ENCODE measurements at regions not wholly inside any gene's neighbourhood (a gene's known extent, or its start where the extent isn't known, plus 50 kb on each side); places are given as distances from the start of the nearest gene placed in this dataset.
"Not testable (repeated sequence)": the region's sequence is repeated elsewhere in the genome, so short reads cannot be mapped to it uniquely, and the experiment has no call there.

DNA sequence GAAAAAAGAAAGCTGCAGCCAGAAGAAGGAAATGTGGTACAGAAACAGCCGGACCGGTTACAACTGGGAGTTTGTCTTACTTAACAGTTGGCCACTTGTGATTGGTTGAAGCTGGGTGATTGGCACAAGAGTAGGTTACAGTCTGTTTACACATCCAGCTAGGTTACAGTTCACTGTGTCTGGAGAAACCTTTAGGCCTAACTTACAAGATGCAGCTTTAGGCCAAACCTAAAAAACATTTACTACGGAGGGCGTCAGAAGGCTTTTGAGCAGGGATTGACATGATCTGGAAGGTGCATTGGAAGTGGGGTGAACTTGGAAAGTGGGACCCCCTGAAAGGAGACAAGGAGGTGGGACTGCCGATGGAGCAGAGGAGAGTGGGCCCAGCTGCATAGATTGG is 122.3 kb downstream of the BANF2 start:
- Histone ChIP-seq H2BK5ac (ENCODE audit: low read length) (no peak overlapping the region), H3K56ac (ENCODE audit: low read length) (no peak overlapping the region), H3K79me1 (ENCODE audit: low read length) (no peaks in the 10 kb centered on the region), H4K8ac (ENCODE audit: low read depth, low read length) (no peak overlapping the region), H3K4me1 (ENCODE audit: control insufficient read depth, low read depth, low read length) (no peaks in the 10 kb centered on the region), H2AK5ac (ENCODE audit: low read length) (no peak overlapping the region), H2BK120ac (ENCODE audit: low read depth, low read length) (no peak overlapping the region), H3K27me3 (ENCODE audit: insufficient read depth, low read length, poor library complexity) (no peaks in the 10 kb centered on the region), H3K4ac (ENCODE audit: low read depth, low read length) (no peak overlapping the region), H3K4me2 (ENCODE audit: low read length) (no peak overlapping the region), H3K36me3 (ENCODE audit: control insufficient read depth, insufficient read depth, low read length) (no peaks in the 10 kb centered on the region), H3K9ac (ENCODE audit: low read length) (no peak overlapping the region), H3K79me2 (ENCODE audit: control insufficient read depth, insufficient read depth, low read length) (no peaks in the 10 kb centered on the region), H2BK15ac (replicated peaks; ENCODE audit: low read depth) (no peak overlapping the region), H3K18ac (ENCODE audit: low read length) (no peak overlapping the region), H4K5ac (ENCODE audit: low read length) (no peak overlapping the region), H3K27ac (ENCODE audit: low read depth, low read length) (no peak overlapping the region), H3K4me3 (ENCODE audit: low read length) (no peak overlapping the region), H3K23ac (ENCODE audit: low read length) (no peak overlapping the region)
- DNase-seq, result no peak
- WGBS (ENCODE audit: extremely low coverage, insufficient coverage, low lambda C conversion rate), result no CpG with 5 or more reads among the region's 5 CpGs

DNA sequence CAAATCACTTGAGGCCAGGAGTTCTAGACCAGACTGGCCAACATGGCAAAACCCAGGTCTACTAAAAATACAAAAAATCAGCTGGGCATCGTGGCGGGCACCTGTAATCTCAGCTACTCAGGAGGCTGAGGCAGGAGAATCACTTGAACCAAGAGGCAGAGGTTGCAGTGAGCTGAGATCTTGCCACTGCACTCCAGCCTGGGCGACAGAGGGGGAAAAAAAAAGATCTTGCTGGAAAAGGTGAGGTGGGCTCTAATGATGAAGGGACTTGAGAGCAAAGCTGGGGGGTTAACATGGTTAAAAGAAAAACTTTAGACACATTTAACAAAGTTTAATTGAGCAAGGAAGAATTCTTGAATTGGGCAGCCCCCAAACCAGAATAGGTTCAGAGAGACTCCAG is 121.8 kb downstream of the BANF2 start:
- not testable (repeated sequence) for H2BK5ac ChIP-seq (ENCODE audit: low read length); H3K56ac ChIP-seq (ENCODE audit: low read length); H2BK120ac ChIP-seq (ENCODE audit: low read depth, low read length); H4K8ac ChIP-seq (ENCODE audit: low read depth, low read length); H3K4ac ChIP-seq (ENCODE audit: low read depth, low read length); H3K79me1 ChIP-seq (ENCODE audit: low read length); H3K18ac ChIP-seq (ENCODE audit: low read length); H3K36me3 ChIP-seq (ENCODE audit: control insufficient read depth, insufficient read depth, low read length); H3K79me2 ChIP-seq (ENCODE audit: control insufficient read depth, insufficient read depth, low read length); H3K23ac ChIP-seq (ENCODE audit: low read length); H4K5ac ChIP-seq (ENCODE audit: low read length); H3K9ac ChIP-seq (ENCODE audit: low read length); H3K4me1 ChIP-seq (ENCODE audit: control insufficient read depth, low read depth, low read length); H3K4me3 ChIP-seq (ENCODE audit: low read length); DNase-seq; H3K27me3 ChIP-seq (ENCODE audit: insufficient read depth, low read length, poor library complexity); H2AK5ac ChIP-seq (ENCODE audit: low read length); H3K27ac ChIP-seq (ENCODE audit: low read depth, low read length); H2BK15ac ChIP-seq (replicated peaks; ENCODE audit: low read depth); H3K4me2 ChIP-seq (ENCODE audit: low read length)
- no CpG with 5 or more reads among the region's 3 CpGs for WGBS (ENCODE audit: extremely low coverage, insufficient coverage, low lambda C conversion rate)

DNA sequence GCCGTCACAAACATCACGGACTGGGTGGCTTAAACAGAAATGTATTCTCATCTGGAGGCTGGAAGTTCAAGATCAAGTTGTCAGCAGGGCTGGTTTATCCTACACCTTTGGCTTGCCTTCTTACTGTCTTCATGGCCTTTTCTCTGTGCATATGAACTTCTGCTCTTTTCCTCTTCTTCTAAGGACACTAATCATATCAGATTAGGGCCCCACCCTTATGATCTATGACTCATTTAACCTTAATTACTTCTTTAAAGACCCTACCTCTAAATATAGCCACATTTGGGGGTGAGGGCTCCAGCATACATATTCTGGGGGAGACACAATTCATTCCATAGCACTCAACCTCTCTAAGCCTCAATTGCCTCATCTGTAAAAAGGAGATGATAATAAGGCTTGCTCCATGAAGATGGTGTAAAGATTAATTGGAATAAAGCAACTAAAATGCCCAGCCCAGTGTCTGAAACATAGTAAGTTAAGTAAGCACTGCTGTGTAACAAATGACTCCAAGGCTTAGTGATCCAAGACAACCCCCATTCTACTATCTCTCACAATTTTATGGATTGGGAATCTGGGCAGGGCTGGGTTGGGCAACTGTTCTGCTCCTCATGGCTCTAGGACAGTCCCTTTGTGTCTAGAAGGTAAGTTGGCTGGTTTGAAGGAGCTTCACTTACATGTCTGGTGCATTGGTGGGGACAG is 119.8 kb downstream of the BANF2 start:
- Histone ChIP-seq H4K5ac (ENCODE audit: low read length) (no peak overlapping the region), H3K56ac (ENCODE audit: low read length) (no peak overlapping the region), H3K79me1 (ENCODE audit: low read length) (no peaks in the 10 kb centered on the region), H4K8ac (ENCODE audit: low read depth, low read length) (no peak overlapping the region), H3K36me3 (ENCODE audit: control insufficient read depth, insufficient read depth, low read length) (no peaks in the 10 kb centered on the region), H3K9ac (ENCODE audit: low read length) (no peak overlapping the region), H3K27me3 (ENCODE audit: insufficient read depth, low read length, poor library complexity) (no peaks in the 10 kb centered on the region), H3K4me3 (ENCODE audit: low read length) (no peak overlapping the region), H3K79me2 (ENCODE audit: control insufficient read depth, insufficient read depth, low read length) (no peaks in the 10 kb centered on the region), H3K4ac (ENCODE audit: low read depth, low read length) (no peak overlapping the region), H2BK15ac (replicated peaks; ENCODE audit: low read depth) (no peak overlapping the region), H2BK5ac (ENCODE audit: low read length) (no peak overlapping the region), H3K4me1 (ENCODE audit: control insufficient read depth, low read depth, low read length) (no peaks in the 10 kb centered on the region), H3K27ac (ENCODE audit: low read depth, low read length) (no peak overlapping the region), H2AK5ac (ENCODE audit: low read length) (no peak overlapping the region), H2BK120ac (ENCODE audit: low read depth, low read length) (no peak overlapping the region), H3K23ac (ENCODE audit: low read length) (no peak overlapping the region), H3K4me2 (ENCODE audit: low read length) (no peak overlapping the region), H3K18ac (ENCODE audit: low read length) (no peak overlapping the region)
- no peak for DNase-seq
- no CpG with 5 or more reads among the region's 2 CpGs for WGBS (ENCODE audit: extremely low coverage, insufficient coverage, low lambda C conversion rate)

DNA sequence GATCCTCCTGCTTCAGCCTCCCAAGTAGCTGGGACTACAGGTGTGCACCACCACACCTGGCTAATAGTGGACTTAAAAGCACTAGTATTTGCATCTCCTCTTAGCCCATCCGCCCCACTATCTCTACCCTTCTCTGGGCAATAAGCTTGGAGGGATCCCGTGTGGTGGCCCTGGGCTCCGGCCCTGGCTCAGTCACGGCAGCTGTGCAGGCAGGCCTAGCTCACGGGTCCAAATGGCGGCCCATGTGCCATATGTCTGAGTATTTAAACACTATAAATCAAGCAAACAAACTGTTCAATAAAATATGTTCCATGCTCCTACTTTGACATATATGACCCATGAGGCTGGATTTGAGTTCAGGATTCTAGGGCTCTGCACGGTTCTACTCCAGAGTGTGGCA is 118.4 kb downstream of the BANF2 start:
- no peak overlapping the region for H2BK5ac ChIP-seq (ENCODE audit: low read length)
- H3K4me3 ChIP-seq (ENCODE audit: low read length), result no peak overlapping the region
- no peak overlapping the region for H2BK15ac ChIP-seq (replicated peaks; ENCODE audit: low read depth)
- H4K5ac ChIP-seq (ENCODE audit: low read length), result no peak overlapping the region
- H2BK120ac ChIP-seq (ENCODE audit: low read depth, low read length), result no peak overlapping the region
- H3K9ac ChIP-seq (ENCODE audit: low read length), result no peak overlapping the region
- H3K79me1 ChIP-seq (ENCODE audit: low read length), result no peaks in the 10 kb centered on the region
- H3K4me1 ChIP-seq (ENCODE audit: control insufficient read depth, low read depth, low read length), result no peaks in the 10 kb centered on the region
- H4K8ac ChIP-seq (ENCODE audit: low read depth, low read length), result no peak overlapping the region
- H3K27ac ChIP-seq (ENCODE audit: low read depth, low read length), result no peak overlapping the region
- DNase-seq, result no peak
- H3K18ac ChIP-seq (ENCODE audit: low read length), result no peak overlapping the region
- no peak overlapping the region for H3K4ac ChIP-seq (ENCODE audit: low read depth, low read length)
- H3K27me3 ChIP-seq (ENCODE audit: insufficient read depth, low read length, poor library complexity), result no peaks in the 10 kb centered on the region
- no CpG with 5 or more reads among the region's 7 CpGs for WGBS (ENCODE audit: extremely low coverage, insufficient coverage, low lambda C conversion rate)
- H3K4me2 ChIP-seq (ENCODE audit: low read length), result no peak overlapping the region
- no peak overlapping the region for H3K56ac ChIP-seq (ENCODE audit: low read length)
- no peaks in the 10 kb centered on the region for H3K79me2 ChIP-seq (ENCODE audit: control insufficient read depth, insufficient read depth, low read length)
- H3K23ac ChIP-seq (ENCODE audit: low read length), result no peak overlapping the region
- no peak overlapping the region for H2AK5ac ChIP-seq (ENCODE audit: low read length)
- H3K36me3 ChIP-seq (ENCODE audit: control insufficient read depth, insufficient read depth, low read length), result no peaks in the 10 kb centered on the region

DNA sequence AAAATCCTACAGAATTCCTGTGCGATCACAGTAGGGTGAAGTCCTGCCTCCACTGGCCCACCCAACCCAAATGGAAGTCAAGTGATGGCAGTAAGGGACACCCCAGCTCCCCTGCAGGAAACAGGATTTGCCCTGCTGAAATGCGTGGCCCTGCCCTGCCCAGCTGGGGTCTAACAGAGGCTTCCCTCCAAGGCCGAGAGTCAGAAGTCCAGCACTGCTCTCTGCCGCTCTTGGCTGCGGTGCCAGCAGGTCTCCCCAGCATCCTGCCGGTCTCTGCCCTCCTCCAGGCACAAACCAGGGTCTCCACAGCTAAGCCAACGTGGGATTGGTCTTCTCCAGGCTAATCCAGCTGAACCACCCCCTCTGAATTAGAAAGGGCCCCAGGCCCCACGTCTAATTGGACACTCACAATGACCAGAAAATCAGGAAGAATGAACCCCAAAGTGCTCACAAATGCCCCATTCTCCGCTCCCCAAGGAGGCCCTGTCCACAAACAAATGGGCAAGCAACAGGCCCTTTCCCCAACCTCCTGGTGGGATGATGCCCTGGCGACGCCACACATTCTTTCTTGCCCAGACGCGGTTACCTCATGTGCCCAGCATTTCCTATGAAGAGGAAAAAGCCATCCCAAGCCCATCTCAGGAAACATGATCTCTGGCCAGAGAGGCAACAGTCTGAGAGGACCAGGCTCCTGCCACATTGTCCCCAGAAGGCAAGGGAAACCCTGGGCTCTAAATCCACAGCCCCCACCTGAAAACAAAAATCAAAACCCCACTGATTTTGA is 117.2 kb downstream of the BANF2 start:
- no peak overlapping the region for H3K9ac ChIP-seq (ENCODE audit: low read length)
- H2BK120ac ChIP-seq (ENCODE audit: low read depth, low read length), result no peak overlapping the region
- H3K36me3 ChIP-seq (ENCODE audit: control insufficient read depth, insufficient read depth, low read length), result no peaks in the 10 kb centered on the region
- H3K23ac ChIP-seq (ENCODE audit: low read length), result no peak overlapping the region
- no peak overlapping the region for H4K8ac ChIP-seq (ENCODE audit: low read depth, low read length)
- H3K4me2 ChIP-seq (ENCODE audit: low read length), result no peak overlapping the region
- H3K4me3 ChIP-seq (ENCODE audit: low read length), result no peak overlapping the region
- DNase-seq, result no peak
- H3K79me1 ChIP-seq (ENCODE audit: low read length), result no peaks in the 10 kb centered on the region
- H3K4me1 ChIP-seq (ENCODE audit: control insufficient read depth, low read depth, low read length), result no peaks in the 10 kb centered on the region
- H2AK5ac ChIP-seq (ENCODE audit: low read length), result no peak overlapping the region
- H2BK15ac ChIP-seq (replicated peaks; ENCODE audit: low read depth), result no peak overlapping the region
- H3K18ac ChIP-seq (ENCODE audit: low read length), result no peak overlapping the region
- H4K5ac ChIP-seq (ENCODE audit: low read length), result no peak overlapping the region
- H3K4ac ChIP-seq (ENCODE audit: low read depth, low read length), result no peak overlapping the region
- no peaks in the 10 kb centered on the region for H3K27me3 ChIP-seq (ENCODE audit: insufficient read depth, low read length, poor library complexity)
- no peak overlapping the region for H3K56ac ChIP-seq (ENCODE audit: low read length)
- no peak overlapping the region for H3K27ac ChIP-seq (ENCODE audit: low read depth, low read length)
- no peaks in the 10 kb centered on the region for H3K79me2 ChIP-seq (ENCODE audit: control insufficient read depth, insufficient read depth, low read length)
- no peak overlapping the region for H2BK5ac ChIP-seq (ENCODE audit: low read length)
- WGBS (ENCODE audit: extremely low coverage, insufficient coverage, low lambda C conversion rate), result no CpG with 5 or more reads among the region's 13 CpGs

Data from mesendoderm (in vitro differentiated cells).